Pancreas (tissue), 10 donors: ENCODE measurements at regions not wholly inside any gene's neighbourhood (a gene's known extent, or its start where the extent isn't known, plus 50 kb on each side); places are given as distances from the start of the nearest gene placed in this dataset.
A peak's percentile ranks its signal among the peaks of the same experiment; 100 is the strongest.

Experiments
- ATAC-seq, 4 donors: fragments of 200-7000 bp; cut with Tn5 transposase; one replicate each; pipeline versions ENCODE4 v1.8.0 to v1.9.1; 2020; ENCODE audit warnings: mild to moderate bottlenecking in 4 of 4, moderate library complexity in 4 of 4
- DNase-seq, 6 donors: peaks; one replicate each; pipeline ENCODE4 v3.0.0-alpha.2; 2020
- FAIRE-seq: peaks from 2 replicates; lab custom pipeline; 2012; peaks lifted over from hg19 to GRCh38; lab: Jason Lieb, UNC
- H3K27ac ChIP-seq, 4 donors: fragments of 200-600 bp; sonication (generic); 1 replicate in 3 of 4; 2 replicates in 1 of 4; pipeline versions ENCODE4 v1.5.0 to v1.8.0; 2020
- H3K27me3 ChIP-seq, 4 donors: fragments of 200-600 bp; one replicate each; pipeline ENCODE4 v1.8.0; 2021
- H3K36me3 ChIP-seq, 3 donors: fragments of 200-600 bp; sonication (generic) in 1 of 3; one replicate each; pipeline versions ENCODE4 v1.5.0 to v1.8.0; 2020 to 2021
- H3K4me1 ChIP-seq, 3 donors: fragments of 200-600 bp; one replicate each; pipeline ENCODE4 v1.8.0; 2021
- H3K4me3 ChIP-seq, 4 donors: fragments of 200-600 bp; sonication (generic) in 2 of 4; one replicate each; pipeline versions ENCODE4 v1.5.0 to v1.8.0; 2020 to 2021
- H3K9me3 ChIP-seq, 4 donors: fragments of 200-600 bp; one replicate each; pipeline ENCODE4 v1.8.0; 2021
- WGBS, 2 donors: extraction: QIAGEN DNeasy Blood & Tissue Kit; methylation state at CpG; one replicate each; pipeline ENCODE4 v1.1.7; 2013; 5-methylcytosine and 5-hydroxymethylcytosine counted together
- intact Hi-C, 3 donors: fragments of 100-400 bp; cut with DNase I; formaldehyde crosslinking; loops; one replicate each; pipeline versions ENCODE4 v1.11.1 to v1.14.2; 2022
- TF ChIP-seq, protein P1 (sequence below), 4 donors: fragments of 200-600 bp; sonication (generic) in 3 of 4; IDR thresholded peaks; one replicate each; pipeline versions ENCODE4 v1.5.0 to v1.8.0; 2021; ENCODE audit warnings: antibody characterized with exemption in 4 of 4
- donor health status: healthy with polysubstance abuse.
- donor health status: DM: no; HTN: no; CAD: no; lungs with moderate emphysema.
- donor health status: DM: no; HTN: no; CAD: no.
- donor health status: control.
- donor health status: control.
- donor health status: Bipolar disorder and iron deficiency.
- donor health status: DM: yes; HTN: yes; CAD: no.
- donor health status: DM: no; HTN: no; CAD: no.
- donor health status: DM: no; HTN: no; CAD: no.
- donor health status: DM: yes; HTN: yes; CAD: no.

DNA sequence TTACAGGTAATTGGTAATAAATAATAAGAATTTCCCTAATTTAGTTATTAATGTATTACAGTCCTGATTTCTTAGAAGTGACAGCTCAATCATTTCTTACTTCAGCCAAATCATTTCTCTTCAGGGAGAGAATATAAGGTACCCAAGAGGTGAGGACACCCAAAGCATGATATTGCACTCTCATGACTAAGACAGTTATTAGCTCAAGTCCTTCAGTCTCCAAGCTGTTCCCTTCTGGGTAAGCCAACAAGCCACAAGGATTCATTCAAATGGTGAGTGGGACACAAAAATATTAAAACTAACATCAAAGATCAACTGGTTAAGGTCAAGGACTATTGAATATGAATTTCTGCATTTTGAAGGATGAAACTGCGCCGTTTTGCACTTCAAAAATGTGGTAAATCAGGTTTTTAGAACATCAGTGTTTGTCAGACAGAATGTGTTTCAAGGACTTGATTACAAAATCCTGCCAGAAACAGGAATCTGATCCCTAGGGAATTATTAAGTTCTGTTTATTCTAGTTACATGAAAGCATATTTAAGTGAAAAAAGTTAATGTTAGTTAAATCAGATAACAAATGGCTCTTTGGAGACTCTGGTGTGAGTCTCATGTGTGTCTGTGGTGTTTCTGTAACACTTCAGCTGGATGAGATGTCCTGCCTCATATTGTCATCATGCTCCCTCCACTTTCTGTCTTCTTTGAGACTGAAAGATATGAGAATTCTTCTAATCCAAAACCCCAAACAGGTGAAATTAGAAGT is 101.7 kb upstream of the COL8A1 start:
- no peak overlapping the region for H3K27ac ChIP-seq
- WGBS, 2 donors = 15% methylated on average over 2 of the region's 2 CpGs
- H3K9me3 ChIP-seq = no peaks in the 10 kb centered on the region
- ATAC-seq (no peak), FAIRE-seq (no peak), DNase-seq (no peak)
- no peaks in the 10 kb centered on the region for H3K4me1 ChIP-seq
- intact Hi-C loops = no loop called here
- no peaks in the 10 kb centered on the region for H3K36me3 ChIP-seq
- H3K27me3 ChIP-seq = no peaks in the 10 kb centered on the region
- TF ChIP-seq, protein P1, sequence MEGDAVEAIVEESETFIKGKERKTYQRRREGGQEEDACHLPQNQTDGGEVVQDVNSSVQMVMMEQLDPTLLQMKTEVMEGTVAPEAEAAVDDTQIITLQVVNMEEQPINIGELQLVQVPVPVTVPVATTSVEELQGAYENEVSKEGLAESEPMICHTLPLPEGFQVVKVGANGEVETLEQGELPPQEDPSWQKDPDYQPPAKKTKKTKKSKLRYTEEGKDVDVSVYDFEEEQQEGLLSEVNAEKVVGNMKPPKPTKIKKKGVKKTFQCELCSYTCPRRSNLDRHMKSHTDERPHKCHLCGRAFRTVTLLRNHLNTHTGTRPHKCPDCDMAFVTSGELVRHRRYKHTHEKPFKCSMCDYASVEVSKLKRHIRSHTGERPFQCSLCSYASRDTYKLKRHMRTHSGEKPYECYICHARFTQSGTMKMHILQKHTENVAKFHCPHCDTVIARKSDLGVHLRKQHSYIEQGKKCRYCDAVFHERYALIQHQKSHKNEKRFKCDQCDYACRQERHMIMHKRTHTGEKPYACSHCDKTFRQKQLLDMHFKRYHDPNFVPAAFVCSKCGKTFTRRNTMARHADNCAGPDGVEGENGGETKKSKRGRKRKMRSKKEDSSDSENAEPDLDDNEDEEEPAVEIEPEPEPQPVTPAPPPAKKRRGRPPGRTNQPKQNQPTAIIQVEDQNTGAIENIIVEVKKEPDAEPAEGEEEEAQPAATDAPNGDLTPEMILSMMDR (IDR thresholded peaks at IDR 0.05) = no peak
- no peak overlapping the region for H3K4me3 ChIP-seq

DNA sequence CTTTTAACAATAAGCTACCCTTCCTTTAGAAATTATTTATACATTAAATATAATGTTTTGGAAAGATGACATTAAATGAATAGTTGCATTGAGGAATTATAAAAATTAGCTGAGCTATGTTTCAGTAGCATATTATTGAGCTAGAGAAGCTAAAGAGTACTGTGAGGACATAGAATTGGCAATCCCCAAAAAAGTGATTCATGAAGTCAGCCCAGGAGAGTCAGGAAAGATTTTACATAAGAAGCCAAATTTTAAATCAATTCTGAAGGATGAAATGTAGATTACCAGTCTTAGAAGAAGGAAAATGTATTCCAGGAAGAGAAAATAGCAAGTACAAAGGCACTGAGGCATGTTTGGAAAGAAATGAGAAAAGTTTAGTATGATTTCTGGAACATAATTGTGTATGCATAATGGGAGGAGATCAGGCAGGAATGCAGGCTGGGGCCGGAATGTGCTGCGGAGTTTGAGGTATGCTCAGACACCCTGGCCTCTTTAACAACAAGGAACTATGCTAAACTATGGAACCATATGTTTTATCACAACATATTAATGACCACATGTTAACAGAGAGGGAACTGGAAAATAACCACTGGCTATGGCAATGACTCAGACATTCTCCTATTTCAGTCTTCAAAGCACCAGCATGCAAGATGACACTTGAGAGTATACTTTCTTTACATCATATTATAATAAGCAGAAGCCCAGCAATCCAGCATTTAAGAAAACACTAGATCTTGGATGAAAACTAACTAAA is 103.3 kb upstream of the COL8A1 start:
- intact Hi-C loops = no loop called here
- no peak for ATAC-seq
- 53 to 63% methylated on average over 2 of the region's 2 CpGs for WGBS, 2 donors
- no peaks in the 10 kb centered on the region for H3K4me1 ChIP-seq
- no peak for DNase-seq
- FAIRE-seq = no peak
- H3K27me3 ChIP-seq = no peaks in the 10 kb centered on the region
- H3K27ac ChIP-seq = no peak overlapping the region
- TF ChIP-seq, protein P1 (IDR thresholded peaks at IDR 0.05) = no peak
- H3K9me3 ChIP-seq = no peaks in the 10 kb centered on the region
- H3K4me3 ChIP-seq = no peak overlapping the region
- H3K36me3 ChIP-seq = no peaks in the 10 kb centered on the region

DNA sequence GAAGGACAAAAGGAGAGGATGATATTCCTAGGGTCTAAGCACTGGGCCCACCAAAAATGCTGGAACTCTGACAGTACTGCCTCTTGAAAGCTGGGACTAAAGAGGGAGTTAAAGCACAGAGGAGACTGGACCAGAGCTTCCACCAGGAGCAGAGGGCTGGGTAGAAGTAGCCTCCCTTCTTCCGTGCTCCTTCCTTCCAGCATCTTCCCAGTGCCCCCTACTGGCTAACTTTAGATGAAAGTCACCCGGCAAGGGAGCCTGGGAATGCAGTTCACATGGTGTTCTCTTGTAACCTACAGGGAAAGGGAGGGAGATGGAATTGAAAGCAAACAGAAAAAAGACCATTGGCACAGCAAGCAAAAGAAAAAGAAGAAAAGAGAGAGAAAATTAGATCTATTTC is 106.1 kb upstream of the COL8A1 start:
- DNase-seq = peak in 1 of 6 donors; percentile 11
- no peaks in the 10 kb centered on the region for H3K4me1 ChIP-seq
- no peak overlapping the region for H3K27ac ChIP-seq
- FAIRE-seq = no peak
- H3K36me3 ChIP-seq = no peaks in the 10 kb centered on the region
- no peak overlapping the region for H3K4me3 ChIP-seq
- H3K27me3 ChIP-seq = no peaks in the 10 kb centered on the region
- H3K9me3 ChIP-seq = no peaks in the 10 kb centered on the region
- intact Hi-C loops = no loop called here
- ATAC-seq = peak in 1 of 4 donors; percentile 41
- TF ChIP-seq, protein P1 (IDR thresholded peaks at IDR 0.05) = peak in 1 of 4 donors; percentile 10
- 52 to 56% methylated on average over 2 of the region's 2 CpGs for WGBS, 2 donors

DNA sequence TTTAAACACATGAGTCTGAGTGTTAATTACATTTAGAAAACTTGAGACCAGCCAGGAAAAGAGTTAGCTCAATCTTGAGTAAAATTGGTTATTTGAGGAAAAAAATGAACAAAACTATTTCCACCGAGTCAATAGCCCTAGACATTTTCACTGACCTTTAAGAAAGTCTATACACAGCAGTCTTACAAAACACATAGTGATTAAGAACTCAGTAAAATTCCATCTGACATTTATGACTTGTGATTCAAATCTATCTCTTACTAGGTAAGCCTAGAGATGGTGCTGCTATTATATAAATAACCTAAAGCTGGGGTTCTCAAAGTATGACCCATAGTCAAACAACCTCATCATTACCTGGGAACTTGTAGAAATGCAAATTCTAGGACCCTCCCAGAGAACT is 109.1 kb upstream of the COL8A1 start:
- Histone ChIP-seq H3K27ac (no peak overlapping the region), H3K36me3 (no peaks in the 10 kb centered on the region), H3K9me3 (no peaks in the 10 kb centered on the region), H3K4me3 (no peak overlapping the region), H3K4me1 (no peaks in the 10 kb centered on the region), H3K27me3 (no peaks in the 10 kb centered on the region)
- no peak for ATAC-seq
- no peak for FAIRE-seq
- DNase-seq = no peak
- WGBS, 2 donors = 40 to 47% methylated on average over 1 of the region's 1 CpG
- TF ChIP-seq, protein P1 (IDR thresholded peaks at IDR 0.05) = no peak
- intact Hi-C loops = no loop called here

DNA sequence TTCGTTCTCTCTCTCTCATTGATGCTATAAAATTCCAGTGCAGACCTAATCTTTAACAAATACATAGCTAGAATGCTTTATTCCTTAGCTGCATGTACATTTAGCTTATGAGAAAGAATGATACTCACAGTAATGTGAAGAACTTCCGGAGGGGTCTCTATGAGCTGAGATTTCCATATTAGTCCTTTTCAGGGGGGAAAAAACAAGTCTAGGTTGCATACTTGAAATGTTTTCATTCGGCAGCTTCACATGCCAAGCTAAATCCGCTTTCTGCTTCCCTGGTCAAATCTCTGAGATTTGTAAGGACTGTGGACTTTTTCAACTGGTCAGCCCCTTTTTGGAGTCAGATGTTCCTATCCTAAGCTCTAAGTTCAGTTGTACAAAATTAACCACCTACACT is 111.5 kb upstream of the COL8A1 start:
- DNase-seq (no peak), FAIRE-seq (no peak), ATAC-seq (no peak)
- TF ChIP-seq, protein P1 (IDR thresholded peaks at IDR 0.05) = no peak
- H3K9me3 ChIP-seq = no peaks in the 10 kb centered on the region
- no peaks in the 10 kb centered on the region for H3K4me1 ChIP-seq
- intact Hi-C loops = no loop called here
- H3K27ac ChIP-seq = no peak overlapping the region
- no peaks in the 10 kb centered on the region for H3K36me3 ChIP-seq
- H3K4me3 ChIP-seq = no peak overlapping the region
- H3K27me3 ChIP-seq = no peaks in the 10 kb centered on the region
- 40 to 49% methylated on average over 4 of the region's 4 CpGs for WGBS, 2 donors
